ENCODE measurements at regions not wholly inside any gene's neighbourhood (a gene's known extent, or its start where the extent isn't known, plus 50 kb on each side); places are given as distances from the start of the nearest gene placed in this dataset.

- H3K27ac ChIP-seq (ENCODE audit: low read depth, low read length, poor library complexity, severe bottlenecking): peak overlapping the region; percentile 40
- no peaks in the 10 kb centered on the region for H3K9me3 ChIP-seq (ENCODE audit: low read depth, low read length, poor library complexity, severe bottlenecking)
- H3K4me3 ChIP-seq (ENCODE audit: low read depth, low read length, poor library complexity, severe bottlenecking): no peak overlapping the region
- ChIA-PET CTCF (no interaction called here), POLR2A (ENCODE audit: low non-redundant PET) (no interaction called here)
- no peaks in the 10 kb centered on the region for H3K36me3 ChIP-seq (ENCODE audit: insufficient read depth, low read length, poor library complexity, severe bottlenecking)
- TF ChIP-seq EZH2 (IDR thresholded peaks at IDR 0.05; ENCODE audit: borderline replicate concordance, low read depth, low read length, poor library complexity, severe bottlenecking): no peak
- no peak for TF ChIP-seq CTCF (conservative IDR thresholded peaks at IDR 0.05; ENCODE audit: low read depth, low read length)
- peak; percentile 51 for DNase-seq (ENCODE audit: low spot score)
- H3K4me1 ChIP-seq (ENCODE audit: insufficient read depth, low read length, poor library complexity, severe bottlenecking): peaks cover 93% of the 10 kb centered on the region
- no TSS peak for BruUV-seq (replicated peaks)
- H3K27me3 ChIP-seq (replicated peaks; ENCODE audit: insufficient read depth, low read depth, low read length, poor library complexity): no peaks in the 10 kb centered on the region
- intact Hi-C loops (cut with micrococcal nuclease; ENCODE audit: unreplicated experiment): no loop called here
Measured at GRCh38 chr12:46553266-46553665, 180.7 kb upstream of the SLC38A2 start.

GRCh38 chr12:46550266-46550879 is 177.8 kb upstream of the SLC38A2 start:
- H3K4me1 ChIP-seq (ENCODE audit: insufficient read depth, low read length, poor library complexity, severe bottlenecking): peaks cover 86% of the 10 kb centered on the region
- no peak overlapping the region for H3K4me3 ChIP-seq (ENCODE audit: low read depth, low read length, poor library complexity, severe bottlenecking)
- H3K9me3 ChIP-seq (ENCODE audit: low read depth, low read length, poor library complexity, severe bottlenecking): no peaks in the 10 kb centered on the region
- peak overlapping the region; percentile 87 for H3K27ac ChIP-seq (ENCODE audit: low read depth, low read length, poor library complexity, severe bottlenecking)
- DNase-seq (ENCODE audit: low spot score): no peak
- no peaks in the 10 kb centered on the region for H3K27me3 ChIP-seq (replicated peaks; ENCODE audit: insufficient read depth, low read depth, low read length, poor library complexity)
- POLR2A ChIA-PET (ENCODE audit: low non-redundant PET): no interaction called here
- H3K36me3 ChIP-seq (ENCODE audit: insufficient read depth, low read length, poor library complexity, severe bottlenecking): no peaks in the 10 kb centered on the region
- CTCF ChIA-PET: no interaction called here
- TSS peak; percentile 97 for BruUV-seq (replicated peaks)
- intact Hi-C loops (cut with micrococcal nuclease; ENCODE audit: unreplicated experiment): no loop called here
- no peak for TF ChIP-seq EZH2 (IDR thresholded peaks at IDR 0.05; ENCODE audit: borderline replicate concordance, low read depth, low read length, poor library complexity, severe bottlenecking)
- no peak for TF ChIP-seq CTCF (conservative IDR thresholded peaks at IDR 0.05; ENCODE audit: low read depth, low read length)

- DNase-seq (ENCODE audit: low spot score): peak; percentile 89
- H3K4me3 ChIP-seq (ENCODE audit: low read depth, low read length, poor library complexity, severe bottlenecking): no peak overlapping the region
- peak overlapping the region; percentile 87 for H3K27ac ChIP-seq (ENCODE audit: low read depth, low read length, poor library complexity, severe bottlenecking)
- TSS peak; percentile 98 for BruUV-seq (replicated peaks)
- no peaks in the 10 kb centered on the region for H3K36me3 ChIP-seq (ENCODE audit: insufficient read depth, low read length, poor library complexity, severe bottlenecking)
- no peaks in the 10 kb centered on the region for H3K27me3 ChIP-seq (replicated peaks; ENCODE audit: insufficient read depth, low read depth, low read length, poor library complexity)
- ChIA-PET CTCF (no interaction called here), POLR2A (ENCODE audit: low non-redundant PET) (interaction anchor here (0.7 kb wide), 1 partner anchor 163 kb away, joined by 3 read pairs; no protein-coding TSS in a partner anchor)
- intact Hi-C loops (cut with micrococcal nuclease; ENCODE audit: unreplicated experiment): loop anchor here (2.0 to 5.0 kb wide), 2 partner anchors 72 to 177 kb away; partner anchors contain the start of gene SLC38A2
- H3K4me1 ChIP-seq (ENCODE audit: insufficient read depth, low read length, poor library complexity, severe bottlenecking): peaks cover 79% of the 10 kb centered on the region
- H3K9me3 ChIP-seq (ENCODE audit: low read depth, low read length, poor library complexity, severe bottlenecking): no peaks in the 10 kb centered on the region
- TF ChIP-seq CTCF (conservative IDR thresholded peaks at IDR 0.05; ENCODE audit: low read depth, low read length) (no peak), EZH2 (IDR thresholded peaks at IDR 0.05; ENCODE audit: borderline replicate concordance, low read depth, low read length, poor library complexity, severe bottlenecking) (no peak)
Measured at GRCh38 chr12:46549527-46550265, 177.1 kb upstream of the SLC38A2 start.
